SK-N-SH (cell line): ENCODE measurements at regions not wholly inside any gene's neighbourhood (a gene's known extent, or its start where the extent isn't known, plus 50 kb on each side); places are given as distances from the start of the nearest gene placed in this dataset.

Experiments
- CTCF ChIA-PET: fragments of 300-600, 350-600 bp; formaldehyde crosslinking; extraction: SDS; loops from one replicate; lab custom pipeline; 2021; lab: Yijun Ruan, JAX
- POLR2A ChIA-PET: fragments of 350-600 bp; sonication (Branson Sonifier 250); formaldehyde crosslinking; extraction: SDS; loops from one replicate; lab custom pipeline; 2020; ENCODE audit warnings: antibody characterized with exemption, inconsistent platforms; lab: Yijun Ruan, JAX
- DNase-seq: peaks from one replicate; pipeline ENCODE4 v3.0.0; 2012
- H2AFZ ChIP-seq: fragments of 200-600 bp; sonication (generic); 2 replicates; pipeline ENCODE4 v1.8.1; 2016; ENCODE audit warnings: antibody characterized with exemption, mild to moderate bottlenecking, low read depth
- H3F3A ChIP-seq: fragments of 200-600 bp; sonication (generic); replicated peaks from 2 replicates; pipeline ENCODE3; 2016; ENCODE audit warnings: antibody characterized with exemption, mild to moderate bottlenecking; ENCODE audit not compliant: insufficient read depth
- H3K27ac ChIP-seq, 2 experiments: fragments of 200-500 bp in 1 of 2; fragments of 200-600 bp in 1 of 2; sonication (Bioruptor generic) in 1 of 2; sonication (generic), shearing (Covaris generic) in 1 of 2; 2 replicates each; pipeline versions ENCODE4 v1.5.1 to v1.6.1; 2014 to 2016; ENCODE audit warnings: low read depth in 2 of 2, inconsistent platforms in 1 of 2, low read length in 1 of 2, mild to moderate bottlenecking in 1 of 2, mixed read lengths in 1 of 2
- H3K27me3 ChIP-seq: fragments of 200-600 bp; sonication (generic), shearing (Covaris generic); 2 replicates; pipeline ENCODE4 v1.6.1; 2016; ENCODE audit warnings: mixed run types; ENCODE audit not compliant: insufficient read depth
- H3K36me3 ChIP-seq, 2 experiments: fragments of 200-500 bp in 1 of 2; fragments of 200-600 bp in 1 of 2; sonication (Bioruptor generic) in 1 of 2; sonication (generic) in 1 of 2; replicated peaks in 1 of 2; 2 replicates each; pipeline versions ENCODE3 to v1.5.1; 2014 to 2016; ENCODE audit warnings: low read length in 1 of 2, mild to moderate bottlenecking in 1 of 2; ENCODE audit not compliant: insufficient read depth in 2 of 2, control insufficient read depth in 1 of 2
- H3K4me1 ChIP-seq, 2 experiments: fragments of 200-500 bp in 1 of 2; fragments of 200-600 bp in 1 of 2; sonication (Bioruptor generic) in 1 of 2; sonication (generic), shearing (Covaris generic) in 1 of 2; 2 replicates each; pipeline versions ENCODE4 v1.5.1 to v1.6.1; 2014 to 2016; ENCODE audit warnings: low read depth in 1 of 2, low read length in 1 of 2, mixed run types in 1 of 2; ENCODE audit not compliant: insufficient read depth in 2 of 2, control insufficient read depth in 1 of 2
- H3K4me2 ChIP-seq: fragments of 200-600 bp; sonication (generic), shearing (Covaris generic); 2 replicates; pipeline ENCODE4 v1.6.1; 2017; ENCODE audit warnings: mixed run types
- H3K4me3 ChIP-seq, 2 experiments: fragments of 200-500 bp in 1 of 2; fragments of 200-600 bp in 1 of 2; sonication (Bioruptor generic) in 1 of 2; sonication (generic), shearing (Covaris generic) in 1 of 2; 2 replicates each; pipeline versions ENCODE4 v1.5.1 to v1.8.1; 2014 to 2016; ENCODE audit warnings: low read depth in 2 of 2, inconsistent platforms in 1 of 2, low read length in 1 of 2, mild to moderate bottlenecking in 1 of 2, mixed read lengths in 1 of 2, moderate library complexity in 1 of 2
- H3K79me2 ChIP-seq: fragments of 200-600 bp; sonication (generic); 2 replicates; pipeline ENCODE4 v1.8.1; 2017; ENCODE audit warnings: mild to moderate bottlenecking; ENCODE audit not compliant: insufficient read depth
- H3K9ac ChIP-seq: fragments of 200-600 bp; sonication (generic); 2 replicates; pipeline ENCODE4 v1.6.1; 2017; ENCODE audit warnings: mixed run types
- H3K9me2 ChIP-seq: fragments of 200-600 bp; sonication (generic); 2 replicates; pipeline ENCODE4 v1.6.1; 2017; ENCODE audit warnings: mixed run types
- H3K9me3 ChIP-seq: fragments of 200-600 bp; sonication (generic); 2 replicates; pipeline ENCODE4 v1.6.1; 2017; ENCODE audit warnings: mixed run types, mild to moderate bottlenecking, moderate library complexity
- H4K20me1 ChIP-seq: fragments of 200-600 bp; sonication (generic); 2 replicates; pipeline ENCODE4 v1.6.1; 2017; ENCODE audit warnings: mild to moderate bottlenecking, mixed run types; ENCODE audit not compliant: insufficient read depth
- ELF1 ChIP-seq: IDR thresholded peaks from 2 replicates; pipeline ENCODE4 v1.4.0; 2012
- EZH2phosphoT487 ChIP-seq: fragments of 200-600 bp; sonication (generic); IDR thresholded peaks from 2 replicates; pipeline ENCODE4 v1.6.1; 2017; ENCODE audit warnings: low read depth, mixed run types, mild to moderate bottlenecking, antibody characterized with exemption, moderate library complexity, borderline replicate concordance
- FOXJ3 ChIP-seq: sonication (generic); formaldehyde crosslinking; IDR thresholded peaks from 2 replicates; pipeline ENCODE4 v1.5.1; 2020; ENCODE audit warnings: mild to moderate bottlenecking, missing genetic modification reagents
- FOXM1 ChIP-seq: IDR thresholded peaks from 2 replicates; pipeline ENCODE4 v1.4.0; 2012; ENCODE audit warnings: low read depth, mild to moderate bottlenecking
- GABPA ChIP-seq: IDR thresholded peaks from 2 replicates; pipeline ENCODE4 v1.4.0; 2012; ENCODE audit warnings: low read depth, mild to moderate bottlenecking
- GATA2 ChIP-seq: sonication (generic); formaldehyde crosslinking; IDR thresholded peaks from 2 replicates; pipeline ENCODE4 v1.5.0; 2020; ENCODE audit warnings: mild to moderate bottlenecking, missing genetic modification reagents
- MEF2A ChIP-seq: IDR thresholded peaks from 2 replicates; pipeline ENCODE4 v1.4.0; 2012; ENCODE audit warnings: low read depth, borderline replicate concordance
- NFIC ChIP-seq: IDR thresholded peaks from 2 replicates; pipeline ENCODE4 v1.4.0; 2012; ENCODE audit warnings: borderline replicate concordance
- POLR2AphosphoS5 ChIP-seq: IDR thresholded peaks from 2 replicates; pipeline ENCODE4 v1.6.1; 2012; ENCODE audit warnings: low read depth, low read length
- RCOR1 ChIP-seq: fragments of 150-350 bp; IDR thresholded peaks from 2 replicates; pipeline ENCODE4 v1.6.1; 2017; ENCODE audit warnings: antibody characterized with exemption, low read length
- RXRA ChIP-seq: IDR thresholded peaks from 2 replicates; pipeline ENCODE4 v1.4.0; 2012; ENCODE audit warnings: low read depth, mild to moderate bottlenecking, borderline replicate concordance
- SIN3A ChIP-seq: IDR thresholded peaks from 2 replicates; pipeline ENCODE4 v1.6.1; 2012; ENCODE audit warnings: low read depth, mild to moderate bottlenecking, low read length, moderate library complexity, borderline replicate concordance
- WGBS: methylation state at CpG from one replicate; pipeline ENCODE4 v1.1.6; 2017; ENCODE audit warnings: low lambda C conversion rate; 5-methylcytosine and 5-hydroxymethylcytosine counted together
- TF ChIP-seq, protein P1 (sequence below): fragments of 150-350 bp; IDR thresholded peaks from 2 replicates; pipeline ENCODE4 v1.6.1; 2017; ENCODE audit warnings: antibody characterized with exemption, low read length, low read depth, borderline replicate concordance
- TF ChIP-seq, protein P2 (sequence below): IDR thresholded peaks from 2 replicates; pipeline ENCODE4 v1.4.0; 2012; ENCODE audit warnings: low read depth, borderline replicate concordance
- TF ChIP-seq, protein P3 (sequence below): IDR thresholded peaks from 2 replicates; pipeline ENCODE4 v1.4.0; 2012; ENCODE audit warnings: low read depth

DNA sequence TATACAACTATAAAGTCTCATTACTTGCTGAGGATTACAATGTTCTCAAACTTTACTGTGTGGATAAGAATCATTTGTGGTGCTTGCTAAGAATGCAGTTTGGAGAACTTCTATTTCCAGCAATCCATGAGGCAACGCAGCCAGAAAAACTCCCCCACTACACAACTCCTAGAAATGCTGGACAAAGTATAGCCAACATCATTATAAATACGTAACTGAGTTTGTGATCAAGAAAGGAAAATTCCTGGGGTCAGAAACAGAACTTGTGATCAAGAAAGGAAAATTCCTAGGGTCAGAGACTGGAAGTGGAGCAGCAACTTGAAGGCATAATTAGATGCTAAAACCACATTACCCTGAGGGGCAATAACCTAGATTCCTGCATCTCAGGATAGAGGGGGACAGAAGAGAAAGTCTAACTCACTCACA lies 81.1 kb downstream of the MAT2B start:
- no peaks in the 10 kb centered on the region for H3K36me3 ChIP-seq
- H3K4me3 ChIP-seq = no peak overlapping the region
- H3K27ac ChIP-seq = no peak overlapping the region
- no peak for DNase-seq
- H3K27me3 ChIP-seq = no peaks in the 10 kb centered on the region
- TF ChIP-seq POLR2AphosphoS5 (no peak), GABPA (no peak), NFIC (no peak), FOXM1 (no peak)
- TF ChIP-seq, protein P1, sequence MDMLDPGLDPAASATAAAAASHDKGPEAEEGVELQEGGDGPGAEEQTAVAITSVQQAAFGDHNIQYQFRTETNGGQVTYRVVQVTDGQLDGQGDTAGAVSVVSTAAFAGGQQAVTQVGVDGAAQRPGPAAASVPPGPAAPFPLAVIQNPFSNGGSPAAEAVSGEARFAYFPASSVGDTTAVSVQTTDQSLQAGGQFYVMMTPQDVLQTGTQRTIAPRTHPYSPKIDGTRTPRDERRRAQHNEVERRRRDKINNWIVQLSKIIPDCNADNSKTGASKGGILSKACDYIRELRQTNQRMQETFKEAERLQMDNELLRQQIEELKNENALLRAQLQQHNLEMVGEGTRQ = no peak
- WGBS = 56% methylated on average over 2 of the region's 2 CpGs
- POLR2A ChIA-PET = no interaction called here
- no peaks in the 10 kb centered on the region for H3K79me2 ChIP-seq
- no peaks in the 10 kb centered on the region for H3K9me3 ChIP-seq
- 0 out of 4 replicates have a peak, but pooled peaks cover 0 to 9% of the 10 kb centered on the region in 2 experiments for H3K4me1 ChIP-seq
- H2AFZ ChIP-seq = no peak overlapping the region; the same call in 1 of the 2 replicates
- H3K9me2 ChIP-seq = no peaks in the 10 kb centered on the region
- peaks cover 5% of the 10 kb centered on the region for H3F3A ChIP-seq
- CTCF ChIA-PET = no interaction called here
- no peaks in the 10 kb centered on the region for H4K20me1 ChIP-seq
- H3K4me2 ChIP-seq = no peak overlapping the region
- H3K9ac ChIP-seq = no peak overlapping the region

DNA sequence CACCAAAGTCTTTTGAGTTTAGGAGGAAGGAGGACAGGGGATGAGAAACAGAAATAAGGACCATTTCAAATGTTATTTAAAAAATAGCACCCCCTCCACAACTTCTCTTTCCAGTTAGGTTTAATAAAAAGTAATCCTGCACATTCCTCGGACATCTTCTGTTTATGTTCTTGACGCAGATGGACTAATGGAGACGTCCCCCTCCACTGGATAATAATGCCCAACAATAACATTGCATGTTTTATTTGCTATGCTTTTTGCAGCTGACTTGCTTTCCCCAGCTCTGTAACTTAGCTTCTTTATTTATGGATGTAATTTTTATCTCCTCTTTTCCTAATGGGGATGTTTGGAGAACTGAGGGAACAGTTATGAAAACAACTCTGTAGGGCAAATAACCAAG lies 89.5 kb downstream of the MAT2B start:
- no peaks in the 10 kb centered on the region for H3F3A ChIP-seq
- H3K27ac ChIP-seq = no peak overlapping the region
- DNase-seq = no peak
- H3K79me2 ChIP-seq = no peaks in the 10 kb centered on the region
- H3K9me3 ChIP-seq = no peaks in the 10 kb centered on the region
- no peak overlapping the region for H2AFZ ChIP-seq
- TF ChIP-seq, protein P2, sequence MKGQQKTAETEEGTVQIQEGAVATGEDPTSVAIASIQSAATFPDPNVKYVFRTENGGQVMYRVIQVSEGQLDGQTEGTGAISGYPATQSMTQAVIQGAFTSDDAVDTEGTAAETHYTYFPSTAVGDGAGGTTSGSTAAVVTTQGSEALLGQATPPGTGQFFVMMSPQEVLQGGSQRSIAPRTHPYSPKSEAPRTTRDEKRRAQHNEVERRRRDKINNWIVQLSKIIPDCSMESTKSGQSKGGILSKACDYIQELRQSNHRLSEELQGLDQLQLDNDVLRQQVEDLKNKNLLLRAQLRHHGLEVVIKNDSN = no peak
- TF ChIP-seq GATA2 (CRISPR knock-in tag) = no peak
- no peak for TF ChIP-seq SIN3A
- TF ChIP-seq, protein P1 = no peak
- TF ChIP-seq, protein P3, sequence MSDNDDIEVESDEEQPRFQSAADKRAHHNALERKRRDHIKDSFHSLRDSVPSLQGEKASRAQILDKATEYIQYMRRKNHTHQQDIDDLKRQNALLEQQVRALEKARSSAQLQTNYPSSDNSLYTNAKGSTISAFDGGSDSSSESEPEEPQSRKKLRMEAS = no peak
- no peak for TF ChIP-seq RCOR1
- TF ChIP-seq RXRA = no peak
- TF ChIP-seq FOXJ3 (CRISPR knock-in tag) = no peak
- TF ChIP-seq NFIC = no peak
- no peak for TF ChIP-seq EZH2phosphoT487
- TF ChIP-seq MEF2A = no peak
- TF ChIP-seq ELF1 = no peak
- H3K9ac ChIP-seq = no peak overlapping the region
- no peaks in the 10 kb centered on the region for H4K20me1 ChIP-seq
- H3K4me2 ChIP-seq = no peak overlapping the region
- H3K27me3 ChIP-seq = no peaks in the 10 kb centered on the region
- 63% methylated on average over 3 of the region's 3 CpGs for whole genome bisulfite sequencing
- no peak overlapping the region for H3K4me3 ChIP-seq
- no peaks in the 10 kb centered on the region for H3K9me2 ChIP-seq
- ChIA-PET CTCF (interaction anchor here (1.0 kb wide), 1 partner anchor 16 kb away, joined by 3 read pairs; no protein-coding TSS in a partner anchor), POLR2A (no interaction called here)
- H3K4me1 ChIP-seq = peaks cover 0 to 3% of the 10 kb centered on the region in 2 experiments; a peak in 1 of 4 replicates
- no peaks in the 10 kb centered on the region for H3K36me3 ChIP-seq
